ENCODE measurements at regions not wholly inside any gene's neighbourhood (a gene's known extent, or its start where the extent isn't known, plus 50 kb on each side); places are given as distances from the start of the nearest gene placed in this dataset.

DNA sequence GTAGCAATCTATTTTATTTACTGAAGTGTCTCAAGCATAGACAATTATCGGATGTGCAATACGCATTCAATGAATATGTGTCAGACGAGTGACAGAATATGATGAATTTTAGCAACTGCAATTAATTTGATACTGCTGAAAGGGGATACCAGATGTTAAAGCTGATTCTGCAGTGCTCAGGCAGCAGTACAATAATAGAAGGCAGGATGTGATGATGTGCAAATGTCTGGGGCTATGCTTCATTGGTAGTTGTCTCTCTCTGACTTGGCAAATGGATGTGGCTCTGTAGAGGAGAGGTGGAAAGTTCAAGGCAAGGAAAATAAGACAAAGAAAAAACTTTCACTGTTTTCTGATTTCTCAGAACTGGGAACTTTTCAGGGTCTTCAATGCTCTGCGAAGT, 721.2 kb downstream of the CDH18 start:
- TF ChIP-seq YY1 (IDR thresholded peaks at IDR 0.05; ENCODE audit: insufficient read depth, insufficient read length) (no peak), ZNF274 (IDR thresholded peaks at IDR 0.05; ENCODE audit: low read depth, low read length) (no peak)

Data from NT2/D1 (cell line).